Right atrium auricular region (tissue), 2 donors: ENCODE measurements at regions not wholly inside any gene's neighbourhood (a gene's known extent, or its start where the extent isn't known, plus 50 kb on each side); places are given as distances from the start of the nearest gene placed in this dataset.
A peak's percentile ranks its signal among the peaks of the same experiment; 100 is the strongest.

ENCODE experiments used
- DNase-seq: peaks from one replicate; pipeline ENCODE4 v3.0.0-alpha.2; 2019; ENCODE audit warnings: low spot score
- H3K27ac ChIP-seq, 2 donors: fragments of 200-600 bp; sonication (generic); 1 replicate in 1 of 2; 2 replicates in 1 of 2; pipeline ENCODE4 v1.5.1; 2016 to 2019
- H3K27me3 ChIP-seq, 2 donors: fragments of 200-600 bp; sonication (generic); one replicate each; pipeline versions ENCODE4 v1.5.1 to v1.6.0; 2017 to 2019
- H3K36me3 ChIP-seq: fragments of 200-600 bp; sonication (generic); one replicate; pipeline ENCODE4 v1.5.1; 2016
- H3K4me1 ChIP-seq, 2 donors: fragments of 200-600 bp; sonication (generic); one replicate each; pipeline versions ENCODE4 v1.5.1 to v1.6.0; 2017 to 2019
- H3K4me3 ChIP-seq, 2 donors: fragments of 200-600 bp; sonication (generic); 1 replicate in 1 of 2; 2 replicates in 1 of 2; pipeline ENCODE4 v1.5.1; 2017 to 2019; ENCODE audit warnings: mild to moderate bottlenecking in 1 of 2, moderate library complexity in 1 of 2
- H3K9me3 ChIP-seq, 2 donors: fragments of 200-600 bp; sonication (generic); one replicate each; pipeline ENCODE4 v1.5.1; 2019
- TF ChIP-seq, protein P1 (sequence below), 2 donors: fragments of 200-600 bp; sonication (generic); IDR thresholded peaks; one replicate each; pipeline ENCODE4 v1.5.1; 2019; ENCODE audit warnings: antibody characterized with exemption in 2 of 2

DNA sequence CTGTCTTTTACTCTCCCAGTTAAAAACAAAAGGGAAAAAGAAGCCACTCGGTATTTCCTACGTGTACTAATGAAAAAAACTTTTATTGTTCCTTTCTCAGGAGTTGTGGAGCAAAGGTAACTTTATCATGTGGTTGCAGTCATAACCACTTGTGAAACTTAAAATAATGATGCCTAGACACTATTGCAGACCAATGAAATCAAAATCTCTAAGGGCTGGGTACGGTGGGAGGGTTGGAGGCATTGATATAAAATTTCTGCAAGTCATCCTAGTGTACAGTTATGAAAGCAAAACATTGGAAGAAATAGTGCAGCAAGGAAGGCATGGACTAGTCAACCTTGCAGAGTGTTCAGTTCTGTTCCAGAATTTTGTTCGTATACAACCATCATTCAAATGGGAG, 808.8 kb downstream of the TUSC7 start:
- TF ChIP-seq, protein P1, sequence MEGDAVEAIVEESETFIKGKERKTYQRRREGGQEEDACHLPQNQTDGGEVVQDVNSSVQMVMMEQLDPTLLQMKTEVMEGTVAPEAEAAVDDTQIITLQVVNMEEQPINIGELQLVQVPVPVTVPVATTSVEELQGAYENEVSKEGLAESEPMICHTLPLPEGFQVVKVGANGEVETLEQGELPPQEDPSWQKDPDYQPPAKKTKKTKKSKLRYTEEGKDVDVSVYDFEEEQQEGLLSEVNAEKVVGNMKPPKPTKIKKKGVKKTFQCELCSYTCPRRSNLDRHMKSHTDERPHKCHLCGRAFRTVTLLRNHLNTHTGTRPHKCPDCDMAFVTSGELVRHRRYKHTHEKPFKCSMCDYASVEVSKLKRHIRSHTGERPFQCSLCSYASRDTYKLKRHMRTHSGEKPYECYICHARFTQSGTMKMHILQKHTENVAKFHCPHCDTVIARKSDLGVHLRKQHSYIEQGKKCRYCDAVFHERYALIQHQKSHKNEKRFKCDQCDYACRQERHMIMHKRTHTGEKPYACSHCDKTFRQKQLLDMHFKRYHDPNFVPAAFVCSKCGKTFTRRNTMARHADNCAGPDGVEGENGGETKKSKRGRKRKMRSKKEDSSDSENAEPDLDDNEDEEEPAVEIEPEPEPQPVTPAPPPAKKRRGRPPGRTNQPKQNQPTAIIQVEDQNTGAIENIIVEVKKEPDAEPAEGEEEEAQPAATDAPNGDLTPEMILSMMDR (IDR thresholded peaks at IDR 0.05): no peak
- no peak for DNase-seq
- Histone ChIP-seq H3K4me3 (no peak overlapping the region), H3K27me3 (no peaks in the 10 kb centered on the region), H3K9me3 (no peaks in the 10 kb centered on the region), H3K4me1 (no peaks in the 10 kb centered on the region), H3K27ac (no peak overlapping the region), H3K36me3 (no peaks in the 10 kb centered on the region)

DNA sequence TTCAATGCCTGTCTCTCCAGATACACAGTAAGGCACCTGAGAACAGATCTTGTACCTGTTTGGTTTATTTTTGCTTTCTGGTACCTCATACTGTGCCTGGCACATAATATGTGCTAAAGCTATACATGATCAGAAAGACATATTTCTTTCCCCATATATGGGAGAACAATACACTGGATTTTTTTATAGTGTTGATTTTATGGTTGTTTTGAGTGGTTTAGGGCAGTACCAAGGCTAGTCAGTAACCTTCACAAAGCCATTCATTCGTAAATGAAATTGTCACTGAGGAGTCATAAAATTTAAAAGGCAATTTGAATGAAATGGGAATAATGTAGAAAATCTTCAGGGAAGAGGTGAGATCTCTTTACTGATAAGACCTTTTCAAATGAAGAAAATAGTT, 810.2 kb downstream of the TUSC7 start:
- Histone ChIP-seq H3K36me3 (no peaks in the 10 kb centered on the region), H3K27ac (no peak overlapping the region), H3K4me3 (no peak overlapping the region), H3K4me1 (no peaks in the 10 kb centered on the region), H3K27me3 (no peaks in the 10 kb centered on the region), H3K9me3 (no peaks in the 10 kb centered on the region)
- TF ChIP-seq, protein P1 (IDR thresholded peaks at IDR 0.05): no peak
- DNase-seq: no peak

DNA sequence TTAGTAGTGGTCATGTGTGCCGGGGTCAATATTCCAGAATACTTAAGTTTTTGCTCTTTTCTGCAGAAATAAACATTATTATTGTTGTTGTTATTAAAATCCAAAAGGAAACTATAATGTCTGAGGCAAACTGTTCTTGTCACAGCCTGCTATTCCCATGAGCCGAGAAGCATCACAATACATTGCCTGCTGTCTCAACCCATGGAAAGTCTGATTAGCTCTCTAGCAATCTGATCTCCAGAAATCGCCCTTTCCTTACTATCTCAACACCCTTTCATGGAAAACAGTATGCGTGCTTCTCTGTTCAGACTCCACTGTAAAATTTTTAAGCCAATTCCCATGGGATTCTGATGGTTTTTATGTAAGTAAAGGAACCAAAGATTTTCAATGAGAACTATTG, 811.0 kb downstream of the TUSC7 start:
- Histone ChIP-seq H3K27me3 (no peaks in the 10 kb centered on the region), H3K4me1 (no peaks in the 10 kb centered on the region), H3K27ac (no peak overlapping the region), H3K36me3 (no peaks in the 10 kb centered on the region), H3K4me3 (no peak overlapping the region), H3K9me3 (no peaks in the 10 kb centered on the region)
- no peak for DNase-seq
- TF ChIP-seq, protein P1 (IDR thresholded peaks at IDR 0.05): no peak

DNA sequence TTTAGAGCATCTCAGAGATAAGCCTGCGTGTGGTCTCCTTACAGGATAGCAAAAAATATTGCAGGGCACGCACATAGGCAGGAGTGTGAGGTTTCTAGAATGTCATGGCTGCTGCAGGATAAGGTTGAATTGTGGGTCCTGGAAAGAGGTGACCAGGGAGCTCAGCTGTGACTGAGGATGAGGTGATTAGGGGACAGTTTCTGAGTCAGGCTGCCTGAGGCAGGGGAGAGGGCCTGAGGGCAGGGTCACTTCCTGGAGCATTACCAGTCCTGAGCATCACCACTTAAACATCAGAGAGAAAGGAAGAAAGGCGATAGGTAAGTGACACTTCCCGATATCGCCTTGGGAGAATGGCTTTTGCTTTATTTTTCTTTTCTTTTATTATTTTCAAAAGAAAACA, 813.8 kb downstream of the TUSC7 start:
- Histone ChIP-seq H3K27me3 (no peaks in the 10 kb centered on the region), H3K9me3 (no peaks in the 10 kb centered on the region), H3K27ac (no peak overlapping the region), H3K4me1 (no peaks in the 10 kb centered on the region), H3K4me3 (no peak overlapping the region), H3K36me3 (no peaks in the 10 kb centered on the region)
- no peak for DNase-seq
- TF ChIP-seq, protein P1 (IDR thresholded peaks at IDR 0.05): no peak

DNA sequence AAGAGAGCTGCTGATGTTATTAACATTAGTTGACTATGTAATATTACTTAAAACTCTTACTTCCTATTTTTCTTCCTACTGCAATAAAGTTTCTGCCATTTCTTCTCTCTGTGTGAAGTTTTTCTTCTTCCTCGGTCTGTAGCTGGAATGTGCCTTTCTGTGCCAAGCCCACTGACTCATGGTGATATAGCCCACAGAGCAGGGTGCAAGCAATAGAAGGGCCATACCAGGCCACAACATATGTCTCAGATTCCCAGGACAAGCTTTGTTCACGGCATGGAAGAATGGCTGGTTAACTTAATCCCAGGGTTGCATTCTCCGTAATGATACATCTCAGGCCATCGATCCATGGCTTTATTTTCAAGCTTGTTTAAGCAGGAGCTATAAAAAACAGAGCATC, 815.3 kb downstream of the TUSC7 start:
- Histone ChIP-seq H3K36me3 (no peaks in the 10 kb centered on the region), H3K4me3 (no peak overlapping the region), H3K27me3 (no peaks in the 10 kb centered on the region), H3K4me1 (no peaks in the 10 kb centered on the region), H3K27ac (no peak overlapping the region), H3K9me3 (no peaks in the 10 kb centered on the region)
- DNase-seq: no peak
- TF ChIP-seq, protein P1 (IDR thresholded peaks at IDR 0.05): no peak

DNA sequence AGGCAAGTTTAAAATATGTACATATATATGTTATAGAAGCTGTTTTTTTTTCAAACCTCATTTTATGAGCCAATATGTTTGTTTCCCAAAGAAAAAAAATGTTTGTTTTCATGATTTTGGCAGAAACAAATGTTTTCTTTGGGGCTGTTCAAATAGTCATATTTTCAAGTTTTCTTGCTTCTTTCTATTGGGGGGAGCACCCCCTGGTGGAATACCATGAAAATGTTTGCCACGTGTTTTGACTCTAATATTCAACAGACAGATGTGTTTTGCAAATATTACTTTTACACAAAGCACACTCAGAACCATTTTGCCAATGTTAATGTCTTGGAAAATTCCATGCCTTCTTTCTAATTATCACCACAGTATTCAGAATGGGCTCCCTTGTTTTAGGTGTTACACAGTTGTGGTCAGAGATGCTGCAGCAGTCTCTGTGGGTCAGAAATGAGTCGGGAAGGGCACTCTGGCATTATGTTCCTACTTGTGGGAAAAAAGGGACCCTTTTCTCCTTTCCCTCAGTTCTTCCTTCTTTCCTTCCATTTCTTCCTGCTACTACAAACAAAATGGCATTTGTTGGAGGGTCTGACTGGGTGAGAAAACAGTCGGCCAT, 817.0 kb downstream of the TUSC7 start:
- DNase-seq: no peak
- TF ChIP-seq, protein P1 (IDR thresholded peaks at IDR 0.05): peak in 1 of 2 donors; percentile 58
- Histone ChIP-seq H3K9me3 (no peaks in the 10 kb centered on the region), H3K4me1 (no peaks in the 10 kb centered on the region), H3K27me3 (no peaks in the 10 kb centered on the region), H3K36me3 (no peaks in the 10 kb centered on the region), H3K27ac (no peak overlapping the region), H3K4me3 (no peak overlapping the region)
